ENCODE measurements at regions not wholly inside any gene's neighbourhood (a gene's known extent, or its start where the extent isn't known, plus 50 kb on each side); places are given as distances from the start of the nearest gene placed in this dataset.
"Not testable (repeated sequence)": the region's sequence is repeated elsewhere in the genome, so short reads cannot be mapped to it uniquely, and the experiment has no call there.

- DNase-seq, result no peak
Observed at GRCh38 chr2:121063471-121063870, 221.5 kb downstream of the TFCP2L1 start.

GRCh38 chr2:121064186-121064585 is 220.8 kb downstream of the TFCP2L1 start:
- no peak for DNase-seq

- DNase-seq, result no peak
Observed at GRCh38 chr2:121065239-121065638, 219.8 kb downstream of the TFCP2L1 start.

- DNase-seq, result no peak
Observed at GRCh38 chr2:121066526-121066925, 218.5 kb downstream of the TFCP2L1 start.

- DNase-seq, result no peak
Observed at GRCh38 chr2:121068851-121069250, 216.2 kb downstream of the TFCP2L1 start.

GRCh38 chr2:121069434-121069969 is 215.5 kb downstream of the TFCP2L1 start:
- no peak for DNase-seq

- DNase-seq, result not testable (repeated sequence)
Observed at GRCh38 chr2:121070061-121070460, 214.9 kb downstream of the TFCP2L1 start.

GRCh38 chr2:121071034-121071504 is 213.9 kb downstream of the TFCP2L1 start:
- DNase-seq, result peak in 1 of 2 donors; percentile 6

- DNase-seq, result no peak
Observed at GRCh38 chr2:121072784-121073183, 212.2 kb downstream of the TFCP2L1 start.

GRCh38 chr2:121073320-121074210 is 211.4 kb downstream of the TFCP2L1 start:
- no peak for DNase-seq

GRCh38 chr2:121074293-121074932 is 210.6 kb downstream of the TFCP2L1 start:
- no peak for DNase-seq

- DNase-seq, result peak in 1 of 2 donors; percentile 8
Observed at GRCh38 chr2:121075006-121075551, 209.9 kb downstream of the TFCP2L1 start.

GRCh38 chr2:121075641-121076497 is 209.1 kb downstream of the TFCP2L1 start:
- no peak for DNase-seq

- DNase-seq, result no peak
Observed at GRCh38 chr2:121076498-121076820, 208.5 kb downstream of the TFCP2L1 start.

- peak; percentile 33 to 48 for DNase-seq
Observed at GRCh38 chr2:121076885-121077549, 208.0 kb downstream of the TFCP2L1 start.

GRCh38 chr2:121078899-121079298 is 206.1 kb downstream of the TFCP2L1 start:
- no peak for DNase-seq

- peak in 1 of 2 donors; percentile 25 for DNase-seq
Observed at GRCh38 chr2:121080013-121080772, 204.8 kb downstream of the TFCP2L1 start.

GRCh38 chr2:121081701-121082100 is 203.3 kb downstream of the TFCP2L1 start:
- no peak for DNase-seq

- no peak for DNase-seq
Observed at GRCh38 chr2:121082191-121082590, 202.8 kb downstream of the TFCP2L1 start.

GRCh38 chr2:121084130-121084680 is 200.8 kb downstream of the TFCP2L1 start:
- DNase-seq, result no peak

GRCh38 chr2:121085801-121086200 is 199.2 kb downstream of the TFCP2L1 start:
- no peak for DNase-seq

Measured in CD4-positive, alpha-beta T cell treated with Interferon alpha-2 for 1 hour (primary cell).